Mesenchymal stem cell (in vitro differentiated cells and primary cell): ENCODE measurements at regions not wholly inside any gene's neighbourhood (a gene's known extent, or its start where the extent isn't known, plus 50 kb on each side); places are given as distances from the start of the nearest gene placed in this dataset.
"Not testable (repeated sequence)": the region's sequence is repeated elsewhere in the genome, so short reads cannot be mapped to it uniquely, and the experiment has no call there.

Source experiments
- DNase-seq: peaks from one replicate; pipeline ENCODE4 v3.0.0-alpha.2; 2013
- H2AFZ ChIP-seq: one replicate; pipeline ENCODE4 v1.6.1; 2013; ENCODE audit warnings: low read depth, mild to moderate bottlenecking, control low read depth, inconsistent platforms, low read length, moderate library complexity
- H2AK5ac ChIP-seq: 2 replicates; pipeline ENCODE4 v1.6.1; 2013; ENCODE audit warnings: low read length, moderate library complexity, mild to moderate bottlenecking, inconsistent platforms; ENCODE audit not compliant: severe bottlenecking
- H2BK120ac ChIP-seq: one replicate; pipeline ENCODE4 v1.6.1; 2013; ENCODE audit warnings: low read depth, mild to moderate bottlenecking, inconsistent platforms, low read length, moderate library complexity
- H2BK12ac ChIP-seq, 2 experiments: one replicate each; pipeline ENCODE4 v1.6.1; 2013; ENCODE audit warnings: inconsistent platforms in 2 of 2, low read length in 2 of 2, mild to moderate bottlenecking in 2 of 2, moderate library complexity in 2 of 2, control low read depth in 1 of 2
- H2BK15ac ChIP-seq: one replicate; pipeline ENCODE4 v1.6.1; 2013; ENCODE audit warnings: mild to moderate bottlenecking, low read depth, inconsistent platforms; ENCODE audit not compliant: poor library complexity, severe bottlenecking
- H2BK5ac ChIP-seq: 2 replicates; pipeline ENCODE4 v1.6.1; 2013; ENCODE audit warnings: low read depth, mild to moderate bottlenecking, low read length, control low read depth, inconsistent platforms; ENCODE audit not compliant: poor library complexity, severe bottlenecking
- H3K14ac ChIP-seq, 2 experiments: one replicate each; pipeline ENCODE4 v1.6.1; 2013; ENCODE audit warnings: inconsistent platforms in 2 of 2, low read length in 2 of 2, control low read depth in 1 of 2, mild to moderate bottlenecking in 1 of 2, moderate library complexity in 1 of 2
- H3K18ac ChIP-seq, 2 experiments: one replicate each; pipeline ENCODE4 v1.6.1; 2013; ENCODE audit warnings: inconsistent platforms in 2 of 2, low read length in 2 of 2, control low read depth in 1 of 2, low read depth in 1 of 2, mild to moderate bottlenecking in 1 of 2
- H3K23ac ChIP-seq, 2 experiments: one replicate each; pipeline ENCODE4 v1.6.1; 2013; ENCODE audit warnings: inconsistent platforms in 2 of 2, low read length in 2 of 2, mild to moderate bottlenecking in 2 of 2, moderate library complexity in 2 of 2, control low read depth in 1 of 2
- H3K27ac ChIP-seq: 2 replicates; pipeline ENCODE4 v1.5.1; 2013; ENCODE audit warnings: mild to moderate bottlenecking, moderate library complexity, low read length, control low read depth, inconsistent platforms; ENCODE audit not compliant: poor library complexity, severe bottlenecking
- H3K27me3 ChIP-seq, 2 experiments: 2 replicates each; pipeline versions ENCODE4 v1.6.1 to v1.7.0; 2013; ENCODE audit warnings: low read length in 2 of 2, mild to moderate bottlenecking in 2 of 2, moderate library complexity in 2 of 2, control low read depth in 1 of 2, inconsistent platforms in 1 of 2; ENCODE audit not compliant: control insufficient read depth in 1 of 2, insufficient read depth in 1 of 2
- H3K36me3 ChIP-seq, 2 experiments: 2 replicates each; pipeline versions ENCODE4 v1.6.1 to v1.7.0; 2013; ENCODE audit warnings: low read length in 2 of 2, control low read depth in 1 of 2, inconsistent platforms in 1 of 2, low read depth in 1 of 2, mild to moderate bottlenecking in 1 of 2; ENCODE audit not compliant: insufficient read depth in 2 of 2, control insufficient read depth in 1 of 2
- H3K4ac ChIP-seq, 2 experiments: one replicate each; pipeline ENCODE4 v1.6.1; 2013; ENCODE audit warnings: inconsistent platforms in 2 of 2, low read length in 2 of 2, mild to moderate bottlenecking in 2 of 2, moderate library complexity in 2 of 2, control low read depth in 1 of 2, low read depth in 1 of 2
- H3K4me1 ChIP-seq: 2 replicates; pipeline ENCODE4 v1.6.1; 2013; ENCODE audit warnings: low read depth, low read length, control low read depth; ENCODE audit not compliant: control insufficient read depth, insufficient read depth
- H3K4me2 ChIP-seq: 2 replicates; pipeline ENCODE4 v1.6.1; 2013; ENCODE audit warnings: low read length, mild to moderate bottlenecking, inconsistent platforms; ENCODE audit not compliant: poor library complexity, severe bottlenecking
- H3K4me3 ChIP-seq, 2 experiments: 2 replicates each; pipeline versions ENCODE4 v1.5.1 to v1.7.0; 2013; ENCODE audit warnings: low read length in 2 of 2, mild to moderate bottlenecking in 2 of 2, control low read depth in 1 of 2, low read depth in 1 of 2; ENCODE audit not compliant: insufficient read depth in 1 of 2
- H3K79me1 ChIP-seq: replicated peaks from 2 replicates; pipeline ENCODE4 v1.6.1; 2013; ENCODE audit warnings: mild to moderate bottlenecking, control low read depth, low read length, inconsistent platforms; ENCODE audit not compliant: poor library complexity, severe bottlenecking
- H3K9ac ChIP-seq: 2 replicates; pipeline ENCODE4 v1.7.0; 2013; ENCODE audit warnings: mild to moderate bottlenecking, low read length, moderate library complexity
- H3K9me3 ChIP-seq: 2 replicates; pipeline ENCODE4 v1.7.0; 2013; ENCODE audit warnings: mild to moderate bottlenecking, low read length; ENCODE audit not compliant: control insufficient read depth
- H4K8ac ChIP-seq: one replicate; pipeline ENCODE4 v1.6.1; 2013; ENCODE audit warnings: inconsistent platforms, mild to moderate bottlenecking, low read length, moderate library complexity
- H4K91ac ChIP-seq: one replicate; pipeline ENCODE4 v1.6.1; 2013; ENCODE audit warnings: mild to moderate bottlenecking, low read length, inconsistent platforms
- WGBS: methylation state at CpG from one replicate; pipeline ENCODE4 v1.1.7; 2013; ENCODE audit warnings: mixed read lengths; 5-methylcytosine and 5-hydroxymethylcytosine counted together

DNA sequence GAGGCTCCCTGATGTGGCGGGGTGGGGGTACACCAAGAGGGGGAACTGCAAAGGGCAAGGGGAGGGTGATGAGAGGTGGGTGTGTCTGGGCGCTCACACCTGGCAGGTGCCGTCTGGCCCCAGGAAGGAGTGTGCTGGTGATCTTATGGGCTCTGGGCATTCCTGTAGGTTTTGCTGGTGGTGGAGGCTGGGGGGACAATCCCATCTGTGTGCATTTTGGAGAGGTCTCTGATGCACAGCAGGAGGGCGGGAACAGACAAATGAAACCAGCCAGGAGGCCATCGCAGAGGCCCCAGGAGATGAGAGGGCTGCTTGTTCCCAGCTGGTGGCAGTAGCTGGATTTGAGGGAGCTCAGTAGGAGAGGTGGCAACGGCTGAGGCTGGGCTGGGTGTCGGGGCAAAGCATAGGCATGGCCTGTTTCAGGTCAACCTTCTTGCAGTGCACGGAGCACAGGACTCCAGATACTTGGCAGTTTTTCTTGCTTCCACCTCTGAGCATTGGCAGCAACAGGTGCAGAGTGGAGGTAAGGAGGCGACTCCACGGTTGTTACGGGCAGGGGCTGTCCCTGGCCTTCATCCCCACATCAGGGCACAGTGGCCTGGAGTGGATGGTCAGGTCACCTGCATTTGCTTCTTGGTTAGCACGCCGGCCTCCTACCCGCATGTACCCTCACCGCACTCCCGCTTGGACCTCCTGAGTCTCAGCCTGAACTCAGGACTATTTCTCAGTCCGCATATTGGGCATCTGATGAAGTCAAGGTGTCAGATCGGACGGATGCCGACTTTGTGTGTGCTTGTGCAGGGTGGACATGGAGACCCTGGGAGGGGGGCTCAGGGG is 194.2 kb upstream of the HDAC4 start:
- H4K8ac ChIP-seq: no peak overlapping the region
- no peaks in the 10 kb centered on the region for H3K27me3 ChIP-seq
- H2BK12ac ChIP-seq: no peak overlapping the region
- H3K23ac ChIP-seq: no peak overlapping the region
- H4K91ac ChIP-seq: no peak overlapping the region
- H3K4me2 ChIP-seq: no peak overlapping the region
- H3K79me1 ChIP-seq: no peaks in the 10 kb centered on the region
- H2BK15ac ChIP-seq: no peak overlapping the region
- no peak for DNase-seq
- no peak overlapping the region for H3K4ac ChIP-seq
- no peak overlapping the region for H3K27ac ChIP-seq
- H3K9ac ChIP-seq: no peak overlapping the region
- H3K18ac ChIP-seq: no peak overlapping the region
- peaks cover 4% of the 10 kb centered on the region for H3K9me3 ChIP-seq
- H2BK120ac ChIP-seq: no peak overlapping the region
- peaks cover 2% of the 10 kb centered on the region for H3K4me1 ChIP-seq
- H3K4me3 ChIP-seq: no peak overlapping the region
- H2AK5ac ChIP-seq: no peak overlapping the region
- no peak overlapping the region for H2BK5ac ChIP-seq
- WGBS: 90% methylated on average over 20 of the region's 20 CpGs
- H3K14ac ChIP-seq: no peak overlapping the region
- H3K36me3 ChIP-seq: no peaks in the 10 kb centered on the region
- H2AFZ ChIP-seq: no peak overlapping the region

DNA sequence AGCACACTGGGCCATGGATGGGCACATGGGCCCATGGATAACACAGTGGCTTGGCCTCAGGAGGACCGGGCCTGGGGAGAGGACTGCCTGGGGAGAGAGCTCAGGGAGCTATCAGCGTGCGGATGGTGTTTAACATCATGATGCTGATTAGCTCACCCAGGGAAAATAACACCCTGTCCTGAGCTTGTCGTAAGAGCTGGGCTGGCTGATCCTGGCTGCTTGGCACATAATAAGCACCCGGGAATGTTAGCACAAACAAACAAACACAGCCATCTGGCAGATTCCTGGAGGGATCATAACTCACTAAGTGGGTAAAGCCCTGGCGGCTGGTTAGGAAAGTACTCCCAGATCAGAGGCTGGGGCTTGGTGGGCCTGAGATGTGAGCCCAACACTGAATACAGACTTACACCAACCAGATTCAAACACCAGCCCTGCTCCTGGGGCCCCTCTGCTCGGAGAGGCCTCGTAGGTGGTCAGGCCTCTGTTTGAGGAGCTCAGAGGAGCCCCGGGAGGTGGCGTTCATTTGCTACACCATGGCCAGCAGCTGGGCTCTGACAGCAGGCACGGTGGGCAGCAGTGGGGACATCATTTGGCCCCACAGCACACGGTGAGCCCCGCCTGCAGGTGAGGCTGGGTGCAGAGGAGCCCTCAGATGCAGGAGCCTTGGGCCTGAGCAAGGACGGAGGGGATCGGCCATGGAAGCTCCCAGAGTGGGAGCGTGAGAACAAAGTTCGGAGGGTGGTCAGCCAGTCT is 193.4 kb upstream of the HDAC4 start:
- H4K91ac ChIP-seq: no peak overlapping the region
- 81% methylated on average over 17 of the region's 17 CpGs for WGBS

DNA sequence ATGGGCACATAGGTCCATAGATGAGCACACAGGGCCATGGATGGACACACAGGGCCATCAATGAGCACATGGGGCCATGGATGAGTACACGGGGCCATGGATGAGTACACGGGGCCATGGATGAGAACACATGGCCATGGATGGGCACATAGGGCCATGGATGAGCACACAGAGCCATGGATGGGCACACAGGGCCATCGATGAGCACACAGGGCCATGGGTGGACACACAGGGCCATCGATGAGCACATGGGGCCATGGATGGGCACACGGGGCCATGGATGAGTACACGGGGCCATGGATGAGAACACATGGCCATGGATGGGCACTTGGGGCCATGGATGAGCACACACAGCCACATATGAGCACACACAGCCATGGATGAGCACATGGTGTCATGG is 192.6 kb upstream of the HDAC4 start:
- no peak overlapping the region for H3K18ac ChIP-seq

More for the DNA sequence above, 193.4 kb upstream of the HDAC4 start:
- Histone ChIP-seq H3K27me3 (no peaks in the 10 kb centered on the region), H2BK12ac (no peak overlapping the region), H3K79me1 (no peaks in the 10 kb centered on the region), H3K9ac (no peak overlapping the region), H2BK120ac (no peak overlapping the region), H4K8ac (no peak overlapping the region), H3K27ac (no peak overlapping the region), H3K23ac (no peak overlapping the region), H3K9me3 (peaks cover 4% of the 10 kb centered on the region), H3K36me3 (no peaks in the 10 kb centered on the region), H3K4ac (no peak overlapping the region), H2BK5ac (no peak overlapping the region), H3K18ac (no peak overlapping the region), H2AK5ac (no peak overlapping the region), H3K14ac (no peak overlapping the region), H2AFZ (no peak overlapping the region), H3K4me2 (no peak overlapping the region), H3K4me3 (no peak overlapping the region), H3K4me1 (peaks cover 2% of the 10 kb centered on the region), H2BK15ac (no peak overlapping the region)
- no peak for DNase-seq

DNA sequence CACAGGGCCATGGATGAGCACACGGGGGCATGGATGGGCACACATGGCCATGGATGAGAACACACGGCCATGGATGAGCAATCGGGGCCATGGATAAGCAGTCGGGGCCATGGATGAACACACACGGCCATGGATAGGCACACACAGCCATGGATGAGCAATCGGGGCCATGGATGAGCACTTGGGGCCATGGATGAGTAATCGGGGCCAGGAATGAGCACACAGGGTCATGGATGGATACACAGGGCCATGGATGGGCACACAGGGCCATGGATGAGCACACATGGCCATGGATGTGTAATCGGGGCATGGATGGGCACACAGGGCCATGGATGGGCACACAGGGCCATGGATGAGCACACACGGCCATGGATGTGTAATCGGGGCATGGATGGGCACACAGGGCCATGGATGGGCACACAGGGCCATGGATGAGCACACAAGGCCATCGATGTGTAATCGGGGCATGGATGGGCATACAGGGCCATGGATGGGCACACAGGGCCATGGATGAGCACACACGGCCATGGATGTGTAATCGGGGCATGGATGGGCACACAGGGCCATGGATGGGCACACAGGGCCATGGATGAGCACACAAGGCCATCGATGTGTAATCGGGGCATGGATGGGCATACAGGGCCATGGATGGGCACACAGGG is 191.9 kb upstream of the HDAC4 start:
- H2AK5ac ChIP-seq, DNase-seq, H3K79me1 ChIP-seq, H3K4ac ChIP-seq, H4K91ac ChIP-seq, H3K23ac ChIP-seq, H3K4me2 ChIP-seq, H3K18ac ChIP-seq, H3K4me1 ChIP-seq, H2BK12ac ChIP-seq, H3K36me3 ChIP-seq, H3K27me3 ChIP-seq, H4K8ac ChIP-seq, H3K14ac ChIP-seq, H3K9me3 ChIP-seq, H2BK120ac ChIP-seq, H2BK5ac ChIP-seq, H2AFZ ChIP-seq, H3K27ac ChIP-seq, H3K9ac ChIP-seq, H2BK15ac ChIP-seq: not testable (repeated sequence)
- WGBS: 83% methylated on average over 15 of the region's 16 CpGs
- peak overlapping the region in 1 of 2 experiments; percentile 20 for H3K4me3 ChIP-seq

More for the DNA sequence above, 192.6 kb upstream of the HDAC4 start:
- peaks cover 0 to 2% of the 10 kb centered on the region in 2 experiments for H3K27me3 ChIP-seq
- H2BK5ac ChIP-seq: no peak overlapping the region
- no peak overlapping the region for H2AK5ac ChIP-seq
- H3K9me3 ChIP-seq: peaks cover 4% of the 10 kb centered on the region
- H3K9ac ChIP-seq: no peak overlapping the region
- no peak overlapping the region for H2AFZ ChIP-seq
- H2BK12ac ChIP-seq: no peak overlapping the region
- no peak overlapping the region for H3K4me3 ChIP-seq
- peaks cover 2% of the 10 kb centered on the region for H3K4me1 ChIP-seq
- no peak overlapping the region for H3K23ac ChIP-seq
- no peak overlapping the region for H2BK15ac ChIP-seq
- H3K4me2 ChIP-seq: no peak overlapping the region
- no peak overlapping the region for H3K14ac ChIP-seq
- no peak overlapping the region for H3K4ac ChIP-seq
- no peak for DNase-seq
- no peak overlapping the region for H2BK120ac ChIP-seq
- no peak overlapping the region for H3K27ac ChIP-seq
- H4K91ac ChIP-seq: no peak overlapping the region
- no peak overlapping the region for H4K8ac ChIP-seq
- 75% methylated on average over 6 of the region's 6 CpGs for WGBS
- H3K79me1 ChIP-seq: no peaks in the 10 kb centered on the region
- no peaks in the 10 kb centered on the region for H3K36me3 ChIP-seq
